GM23248 (cell line): ENCODE measurements at regions not wholly inside any gene's neighbourhood (a gene's known extent, or its start where the extent isn't known, plus 50 kb on each side); places are given as distances from the start of the nearest gene placed in this dataset.

Source experiments
- DNase-seq: peaks from one replicate; pipeline ENCODE4 v3.0.0-alpha.2; 2015
- H2AFZ ChIP-seq: fragments of 200-600 bp; sonication (generic); 2 replicates; pipeline ENCODE4 v1.6.1; 2016; ENCODE audit warnings: antibody characterized with exemption
- H3F3A ChIP-seq: fragments of 200-600 bp; sonication (generic); 2 replicates; pipeline ENCODE4 v1.6.1; 2016; ENCODE audit warnings: mild to moderate bottlenecking, antibody characterized with exemption, mixed run types; ENCODE audit not compliant: insufficient read depth
- H3K27ac ChIP-seq: fragments of 200-600 bp; sonication (generic); 2 replicates; pipeline ENCODE4 v1.5.1; 2016; ENCODE audit warnings: mild to moderate bottlenecking
- H3K27me3 ChIP-seq: fragments of 200-600 bp; sonication (generic); replicated peaks from 2 replicates; pipeline ENCODE4 v1.6.1; 2016; ENCODE audit warnings: mild to moderate bottlenecking; ENCODE audit not compliant: insufficient read depth
- H3K36me3 ChIP-seq: fragments of 200-600 bp; sonication (generic); 2 replicates; pipeline ENCODE4 v1.6.1; 2016; ENCODE audit warnings: low read depth, mild to moderate bottlenecking
- H3K4me1 ChIP-seq: fragments of 200-600 bp; sonication (generic); 2 replicates; pipeline ENCODE4 v1.6.1; 2016; ENCODE audit warnings: mild to moderate bottlenecking; ENCODE audit not compliant: insufficient read depth
- H3K4me2 ChIP-seq: fragments of 200-600 bp; sonication (generic); one replicate; pipeline ENCODE4 v1.6.1; 2016; ENCODE audit warnings: mild to moderate bottlenecking; ENCODE audit not compliant: unreplicated experiment
- H3K4me3 ChIP-seq: fragments of 200-600 bp; sonication (generic); 2 replicates; pipeline ENCODE4 v1.5.1; 2016; ENCODE audit warnings: mild to moderate bottlenecking
- H3K79me2 ChIP-seq: fragments of 200-600 bp; sonication (generic); 2 replicates; pipeline ENCODE4 v1.6.1; 2016; ENCODE audit warnings: mild to moderate bottlenecking; ENCODE audit not compliant: insufficient read depth
- H3K9ac ChIP-seq: fragments of 200-600 bp; sonication (generic); 2 replicates; pipeline ENCODE4 v1.6.1; 2016; ENCODE audit warnings: mild to moderate bottlenecking
- H3K9me2 ChIP-seq: fragments of 200-600 bp; sonication (generic); 2 replicates; pipeline ENCODE4 v1.6.1; 2016; ENCODE audit warnings: mixed run types, mild to moderate bottlenecking, moderate library complexity; ENCODE audit not compliant: insufficient read depth
- H3K9me3 ChIP-seq: fragments of 200-600 bp; sonication (generic); one replicate; pipeline ENCODE4 v1.6.1; 2017; ENCODE audit warnings: low read depth
- H4K20me1 ChIP-seq: fragments of 200-600 bp; sonication (generic); 2 replicates; pipeline ENCODE4 v1.6.0; 2016; ENCODE audit not compliant: insufficient read depth
- EZH2 ChIP-seq: fragments of 200-600 bp; sonication (generic); IDR thresholded peaks from 2 replicates; pipeline ENCODE4 v1.6.1; 2018; ENCODE audit warnings: antibody characterized with exemption, mild to moderate bottlenecking; ENCODE audit not compliant: insufficient read depth, poor library complexity, severe bottlenecking
- EZH2phosphoT487 ChIP-seq: fragments of 200-600 bp; sonication (generic); IDR thresholded peaks from 2 replicates; pipeline ENCODE4 v1.6.1; 2018; ENCODE audit warnings: antibody characterized with exemption, moderate library complexity, mild to moderate bottlenecking, low read depth; ENCODE audit not compliant: insufficient read depth
- WGBS, 2 experiments: methylation state at CpG; one replicate each; pipeline ENCODE4 v1.1.6; 2015 to 2017; ENCODE audit warnings: low lambda C conversion rate in 2 of 2, low coverage in 1 of 2; ENCODE audit errors: missing lambda C conversion rate in 2 of 2; 5-methylcytosine and 5-hydroxymethylcytosine counted together
- in situ Hi-C: fragments of 300-500 bp; cut with MboI; formaldehyde crosslinking; loops from 2 replicates; pipeline ENCODE4 v1.15.0; 2020

GRCh38 chr6:146901940-146902816 lies 302.0 kb upstream of the STXBP5 start:
- Histone ChIP-seq H3K36me3 (no peaks in the 10 kb centered on the region), H3K9me3 (no peaks in the 10 kb centered on the region), H3K79me2 (no peaks in the 10 kb centered on the region), H3K27me3 (no peaks in the 10 kb centered on the region), H3K9me2 (no peaks in the 10 kb centered on the region), H4K20me1 (no peaks in the 10 kb centered on the region), H3K4me2 (no peak overlapping the region), H3K27ac (no peak overlapping the region), H2AFZ (no peak overlapping the region), H3F3A (peaks cover 17% of the 10 kb centered on the region; the same call in 1 of the 2 replicates), H3K4me3 (no peak overlapping the region), H3K4me1 (peaks cover 16% of the 10 kb centered on the region), H3K9ac (no peak overlapping the region)
- in situ Hi-C loops: loop anchor here (10.0 kb wide), 1 partner anchor 323 kb away; no protein-coding TSS in a partner anchor
- peak; percentile 55 for DNase-seq
- WGBS, 2 experiments: 55 to 62% methylated on average over 6 of the region's 6 CpGs
- no peak for TF ChIP-seq EZH2phosphoT487
- no peak for TF ChIP-seq EZH2

GRCh38 chr6:146902846-146903245 lies 301.4 kb upstream of the STXBP5 start:
- Histone ChIP-seq H3K36me3 (no peaks in the 10 kb centered on the region), H2AFZ (no peak overlapping the region), H3F3A (peaks cover 17% of the 10 kb centered on the region; the same call in 1 of the 2 replicates), H3K4me1 (peaks cover 16% of the 10 kb centered on the region), H3K9me2 (no peaks in the 10 kb centered on the region), H3K4me3 (no peak overlapping the region), H3K27ac (no peak overlapping the region), H3K9me3 (no peaks in the 10 kb centered on the region), H4K20me1 (no peaks in the 10 kb centered on the region), H3K4me2 (no peak overlapping the region), H3K27me3 (no peaks in the 10 kb centered on the region), H3K9ac (no peak overlapping the region), H3K79me2 (no peaks in the 10 kb centered on the region)
- in situ Hi-C loops: loop anchor here (10.0 kb wide), 1 partner anchor 322 kb away; no protein-coding TSS in a partner anchor
- TF ChIP-seq EZH2: no peak
- no peak for TF ChIP-seq EZH2phosphoT487
- WGBS, 2 experiments: 71 to 74% methylated on average over 1 of the region's 1 CpG
- DNase-seq: peak; percentile 14

DNA sequence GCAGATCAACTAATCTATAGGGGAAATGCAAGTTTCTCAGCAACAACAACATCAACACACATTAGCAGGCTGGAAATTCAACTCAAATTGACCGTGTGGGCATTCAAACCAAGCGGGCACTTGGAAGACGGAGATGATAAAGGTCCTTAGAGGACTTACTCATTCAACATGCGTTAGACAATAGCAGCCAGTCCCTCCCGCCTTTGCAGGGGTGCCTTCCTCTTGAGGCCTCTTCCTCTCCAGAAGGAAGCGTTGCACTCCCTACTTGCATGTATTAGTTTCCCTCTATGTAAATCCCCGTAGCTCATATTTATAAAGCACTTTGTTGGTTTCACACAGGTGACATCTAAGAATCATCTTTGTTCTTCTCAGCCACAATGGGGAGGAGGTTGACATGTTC lies 300.8 kb upstream of the STXBP5 start:
- H3K4me3 ChIP-seq: no peak overlapping the region
- H2AFZ ChIP-seq: no peak overlapping the region
- H3K27ac ChIP-seq: no peak overlapping the region

DNA sequence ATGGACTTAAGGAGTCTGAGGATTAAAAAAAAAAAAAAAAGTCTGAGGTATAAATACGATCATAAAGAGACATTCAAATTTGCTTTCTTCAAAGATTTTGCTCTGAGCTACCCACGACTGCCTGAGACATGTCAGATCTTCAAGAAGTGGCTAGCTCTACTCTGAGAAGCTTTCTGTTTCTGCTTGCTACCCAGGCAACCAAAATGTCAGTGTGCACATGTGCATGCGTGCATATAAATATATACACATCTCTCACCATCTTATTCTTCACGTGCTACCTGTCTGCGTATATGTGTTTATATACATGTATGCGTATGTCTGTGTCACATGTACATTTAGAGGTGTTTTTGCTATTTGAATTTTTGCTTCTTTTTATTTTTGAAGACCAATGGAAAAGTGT lies 299.6 kb upstream of the STXBP5 start:
- Histone ChIP-seq H2AFZ (no peak overlapping the region), H3K4me2 (peak overlapping the region; percentile 59), H3K9me3 (no peaks in the 10 kb centered on the region), H4K20me1 (no peaks in the 10 kb centered on the region), H3K4me3 (no peak overlapping the region), H3K36me3 (no peaks in the 10 kb centered on the region), H3K27me3 (no peaks in the 10 kb centered on the region), H3K9ac (no peak overlapping the region), H3K9me2 (no peaks in the 10 kb centered on the region), H3K4me1 (peaks cover 16% of the 10 kb centered on the region), H3K79me2 (no peaks in the 10 kb centered on the region), H3K27ac (no peak overlapping the region), H3F3A (peaks cover 17% of the 10 kb centered on the region; the same call in 1 of the 2 replicates)
- 75 to 77% methylated on average over 6 of the region's 6 CpGs for WGBS, 2 experiments
- in situ Hi-C loops: loop anchor here (10.0 kb wide), 1 partner anchor 320 kb away; no protein-coding TSS in a partner anchor
- TF ChIP-seq EZH2phosphoT487: no peak
- no peak for TF ChIP-seq EZH2
- DNase-seq: peak; percentile 9

More for the DNA sequence above, 300.8 kb upstream of the STXBP5 start:
- Histone ChIP-seq H3K9me2 (no peaks in the 10 kb centered on the region), H3K4me2 (no peak overlapping the region), H3K4me1 (peaks cover 16% of the 10 kb centered on the region), H4K20me1 (no peaks in the 10 kb centered on the region), H3K27me3 (no peaks in the 10 kb centered on the region), H3K36me3 (no peaks in the 10 kb centered on the region), H3K9ac (no peak overlapping the region), H3K9me3 (no peaks in the 10 kb centered on the region), H3F3A (peaks cover 17% of the 10 kb centered on the region; the same call in 1 of the 2 replicates), H3K79me2 (no peaks in the 10 kb centered on the region)
- no peak for DNase-seq
- in situ Hi-C loops: loop anchor here (10.0 kb wide), 1 partner anchor 321 kb away; no protein-coding TSS in a partner anchor
- WGBS, 2 experiments: 96 to 98% methylated on average over 7 of the region's 7 CpGs
- TF ChIP-seq EZH2phosphoT487 (no peak), EZH2 (no peak)
